CD4-positive, alpha-beta T cell treated with Interleukin-2 at 100 ng/mL for 4 hours (primary cell): ENCODE measurements at regions not wholly inside any gene's neighbourhood (a gene's known extent, or its start where the extent isn't known, plus 50 kb on each side); places are given as distances from the start of the nearest gene placed in this dataset.

Experiments used
- DNase-seq: peaks from one replicate; pipeline ENCODE4 v3.0.0-alpha.2; 2020; ENCODE audit warnings: low spot score

DNA sequence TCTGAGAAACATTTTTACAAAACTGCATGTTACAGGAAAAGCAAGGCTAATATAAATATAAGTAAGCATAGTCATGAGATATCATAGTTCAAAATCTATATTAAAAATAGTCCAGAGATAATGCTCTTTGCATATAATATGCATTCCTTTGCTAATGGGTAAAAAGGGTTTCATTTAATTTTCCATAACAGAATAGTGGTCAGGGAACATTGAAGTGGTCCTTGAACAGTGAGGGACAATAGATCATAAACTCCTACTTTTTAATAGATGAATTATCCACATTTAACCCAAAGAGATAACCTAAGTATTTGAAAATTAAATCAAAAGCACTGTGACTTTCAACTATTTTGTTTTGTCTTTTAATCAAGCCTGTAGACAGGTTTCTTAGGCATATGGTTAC, 243.1 kb upstream of the ADGRB3 start:
- no peak for DNase-seq

DNA sequence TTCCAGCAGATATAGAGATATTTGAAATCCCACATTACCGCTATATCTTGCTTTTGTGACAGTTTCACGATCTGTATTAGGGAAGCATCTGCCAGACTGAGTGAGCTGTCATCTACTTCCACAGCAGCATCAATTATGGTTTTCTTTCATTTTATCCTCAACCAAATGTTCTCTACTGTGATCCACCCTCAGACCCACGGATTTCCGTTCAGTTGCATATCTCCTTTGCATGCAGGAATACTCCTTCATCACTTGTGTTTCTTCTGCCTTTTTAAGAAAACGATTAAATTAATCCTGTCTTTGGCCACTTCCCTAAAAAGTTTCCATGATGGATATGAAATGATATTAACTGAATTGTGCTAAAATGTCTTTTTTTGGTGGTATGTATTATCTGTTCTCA, 262.1 kb upstream of the ADGRB3 start:
- no peak for DNase-seq

DNA sequence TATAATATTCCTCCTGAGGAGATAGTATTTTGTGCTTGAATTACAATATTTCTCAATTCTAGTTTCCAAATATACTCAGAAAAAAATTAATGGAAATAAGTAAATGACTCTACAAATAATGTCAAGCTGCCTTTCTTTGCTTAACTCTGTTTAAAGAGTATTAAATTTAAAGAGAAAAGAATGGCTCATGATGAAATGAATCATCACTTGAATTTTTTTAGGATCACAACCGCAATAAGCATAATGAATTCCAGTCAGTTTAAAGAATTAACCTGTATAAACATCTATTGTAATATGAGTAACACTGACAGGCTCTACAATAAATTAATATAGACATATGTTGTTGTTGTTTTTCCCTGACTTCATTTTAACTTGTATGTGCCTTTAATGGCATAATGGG, 266.2 kb upstream of the ADGRB3 start:
- no peak for DNase-seq

DNA sequence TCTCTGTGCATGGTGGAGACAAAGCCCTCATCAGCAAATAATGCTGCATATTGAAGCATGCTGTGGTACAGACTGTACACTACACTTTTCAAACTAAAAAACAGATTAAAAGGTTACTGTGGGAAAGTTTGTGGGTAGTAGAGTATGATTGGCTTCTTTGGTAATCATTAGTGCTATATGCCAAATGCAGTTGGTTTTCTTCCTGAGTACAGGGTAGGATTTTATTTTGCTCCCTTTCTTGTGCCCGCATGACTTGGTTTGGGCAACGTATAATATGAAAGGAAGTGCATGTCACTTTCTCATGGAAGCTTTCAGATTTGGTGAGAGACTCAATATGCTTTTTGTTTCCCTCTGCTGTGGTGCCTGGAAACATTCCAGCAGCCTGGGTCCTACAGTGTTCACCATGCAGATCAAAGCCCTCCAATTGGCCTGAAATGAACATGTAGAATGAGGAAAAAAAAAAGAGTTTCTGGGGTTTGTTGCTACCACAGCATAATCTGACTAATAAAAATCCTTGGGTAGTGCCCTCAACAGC, 270.7 kb upstream of the ADGRB3 start:
- no peak for DNase-seq

DNA sequence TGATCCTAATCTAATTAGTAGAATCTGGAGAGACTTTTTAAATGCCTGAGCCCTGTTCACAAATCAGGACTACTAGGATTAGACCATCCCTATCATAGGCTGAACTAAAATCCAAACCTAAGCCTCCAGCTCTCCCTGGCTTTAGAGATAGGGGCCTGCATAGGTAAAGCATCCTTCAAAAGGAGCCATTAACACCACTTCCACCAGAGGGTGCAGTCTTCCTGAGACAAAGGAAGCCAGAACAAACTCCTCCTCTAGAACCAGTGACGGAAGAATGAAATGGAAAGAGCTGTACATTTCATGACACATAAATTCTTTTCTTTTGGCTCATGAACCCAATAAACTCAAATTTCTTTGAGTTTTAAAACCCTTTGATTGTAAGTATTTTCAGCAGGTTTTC, 291.2 kb upstream of the ADGRB3 start:
- no peak for DNase-seq

DNA sequence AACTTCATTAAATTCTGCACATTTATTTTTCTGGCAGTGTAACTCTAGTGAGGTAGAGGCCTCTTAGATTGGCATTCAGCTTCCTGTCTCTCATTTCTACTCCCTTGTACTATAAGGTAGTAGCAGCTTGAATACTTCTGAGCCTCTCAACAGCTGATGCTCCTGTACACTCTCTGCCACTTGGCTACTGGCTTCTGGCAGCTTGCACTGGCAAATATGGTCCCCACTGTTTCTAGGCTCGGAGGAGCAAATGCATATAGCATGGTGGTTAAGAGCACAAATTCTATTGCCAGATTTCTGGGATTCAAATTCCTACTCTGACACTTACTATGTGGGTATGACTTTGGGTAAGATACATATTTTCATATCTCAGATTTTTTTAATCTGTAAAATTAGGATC, 292.8 kb upstream of the ADGRB3 start:
- DNase-seq, result no peak

DNA sequence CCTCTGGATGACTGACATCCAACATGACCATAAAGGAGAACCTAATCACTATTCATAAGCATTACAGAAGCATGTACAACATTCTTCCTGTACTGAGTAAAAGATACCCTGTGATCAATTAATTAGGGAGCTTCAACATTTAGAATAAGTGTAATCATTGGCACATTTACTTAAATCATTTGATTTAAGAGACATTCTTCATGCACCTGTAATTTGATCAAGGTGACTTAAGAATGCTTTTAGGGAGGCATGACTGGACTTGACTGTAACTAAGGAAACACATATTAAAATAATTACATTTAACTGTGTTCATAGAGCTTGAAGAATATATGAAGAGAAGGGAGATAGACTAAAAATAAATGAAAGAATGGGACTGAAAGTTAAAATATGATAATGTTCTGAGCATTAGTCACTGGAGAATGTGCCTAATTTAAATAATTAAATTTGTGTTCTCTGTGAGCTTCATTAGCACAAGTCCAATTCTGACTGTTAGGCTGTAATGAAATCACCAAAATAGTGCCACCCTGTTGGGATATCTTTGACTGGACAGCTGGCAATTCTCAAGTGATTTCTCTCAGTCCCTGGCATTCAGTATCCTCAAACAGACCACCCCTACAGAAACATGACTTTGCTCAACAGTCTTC, 295.5 kb upstream of the ADGRB3 start:
- DNase-seq, result no peak

DNA sequence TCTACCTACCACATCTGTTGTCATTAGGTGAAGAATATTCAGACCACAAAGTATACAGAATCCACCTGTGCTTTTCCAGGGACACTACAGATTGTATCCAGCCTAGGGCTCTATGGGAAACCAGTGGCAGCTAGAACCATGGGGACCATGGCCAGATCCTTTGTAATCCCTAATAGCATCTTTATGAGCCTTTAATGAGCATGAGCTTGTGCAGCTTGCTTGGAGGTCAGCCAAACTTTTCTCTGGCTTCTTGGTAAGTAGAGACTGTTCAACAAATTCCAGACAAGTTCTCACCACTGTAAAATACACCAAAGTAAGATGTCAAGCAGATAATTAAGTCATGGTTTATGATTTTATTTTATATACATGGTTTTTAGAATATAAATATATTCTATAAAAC, 301.6 kb upstream of the ADGRB3 start:
- DNase-seq, result no peak

DNA sequence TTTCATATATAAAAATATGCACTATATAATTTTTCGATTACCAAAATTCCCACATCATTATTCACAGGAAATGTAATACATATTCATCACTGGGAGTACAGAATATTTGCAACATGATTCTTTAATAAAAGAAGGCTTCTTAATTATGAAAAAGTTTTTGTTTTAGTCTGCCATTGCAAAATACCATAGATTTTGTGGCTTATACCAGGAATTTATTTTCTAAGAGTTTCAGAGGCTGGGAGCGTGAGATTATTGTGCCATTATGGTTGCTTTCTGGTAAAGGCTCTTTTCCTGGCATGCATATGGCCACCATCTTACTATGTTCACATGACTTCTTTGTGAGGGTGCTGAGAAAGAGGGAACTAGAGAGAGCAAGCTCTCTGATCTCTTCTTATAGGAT, 306.9 kb upstream of the ADGRB3 start:
- DNase-seq, result no peak

DNA sequence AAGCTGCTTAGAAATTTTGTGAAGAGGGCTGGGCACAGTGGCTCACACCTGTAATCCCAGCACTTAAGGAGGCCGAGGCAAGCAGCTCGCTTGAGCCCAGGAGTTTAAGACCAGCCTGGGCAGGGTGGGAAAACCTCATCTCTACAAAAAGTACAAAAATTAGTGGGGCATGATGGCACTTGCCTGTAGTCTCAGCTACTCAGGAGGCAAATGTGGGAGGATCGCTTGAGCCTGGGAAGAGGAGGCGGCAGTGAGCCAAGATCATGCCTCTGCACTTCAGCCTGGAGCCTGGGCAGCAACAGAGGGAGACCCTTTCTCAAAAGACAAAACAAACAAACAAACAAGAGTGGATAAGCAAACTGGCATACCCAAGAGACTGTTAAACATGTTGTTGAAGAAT, 308.3 kb upstream of the ADGRB3 start:
- no peak for DNase-seq

DNA sequence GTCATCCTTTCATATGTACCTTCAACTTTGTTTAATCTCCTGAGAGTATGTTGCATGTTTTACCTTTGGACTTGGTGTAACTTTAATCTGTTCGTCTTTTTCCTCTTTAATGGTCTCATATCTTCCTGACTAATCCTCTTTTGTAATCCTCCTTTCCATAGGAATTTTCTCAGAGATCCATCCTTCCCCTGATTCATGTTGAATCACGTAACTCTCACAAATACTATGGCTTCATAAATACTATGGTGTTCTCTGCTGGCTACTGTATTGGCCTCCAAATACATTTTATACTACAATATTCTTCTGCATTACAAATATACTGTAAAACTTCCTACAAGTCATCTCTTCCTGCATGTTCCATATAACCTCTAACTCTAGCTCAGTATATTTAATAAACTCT, 317.7 kb upstream of the ADGRB3 start:
- no peak for DNase-seq

DNA sequence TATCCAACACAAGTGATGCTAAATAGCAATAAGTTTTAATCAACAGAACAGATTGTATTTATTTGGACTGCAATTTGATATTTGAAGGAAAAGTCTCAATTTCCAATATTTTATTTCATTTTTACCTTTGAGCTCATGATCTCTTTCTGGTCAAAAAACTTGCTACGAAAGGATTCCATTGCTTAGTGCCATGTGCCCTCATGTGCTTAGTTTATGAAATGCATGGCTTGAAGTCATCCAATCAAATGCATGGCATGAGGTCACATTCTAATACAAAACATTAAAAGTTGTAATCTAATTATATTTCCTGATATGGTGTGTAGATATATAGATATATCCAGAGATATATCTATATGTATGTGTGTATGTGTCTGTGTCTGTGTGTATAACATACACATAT, 321.2 kb upstream of the ADGRB3 start:
- no peak for DNase-seq

DNA sequence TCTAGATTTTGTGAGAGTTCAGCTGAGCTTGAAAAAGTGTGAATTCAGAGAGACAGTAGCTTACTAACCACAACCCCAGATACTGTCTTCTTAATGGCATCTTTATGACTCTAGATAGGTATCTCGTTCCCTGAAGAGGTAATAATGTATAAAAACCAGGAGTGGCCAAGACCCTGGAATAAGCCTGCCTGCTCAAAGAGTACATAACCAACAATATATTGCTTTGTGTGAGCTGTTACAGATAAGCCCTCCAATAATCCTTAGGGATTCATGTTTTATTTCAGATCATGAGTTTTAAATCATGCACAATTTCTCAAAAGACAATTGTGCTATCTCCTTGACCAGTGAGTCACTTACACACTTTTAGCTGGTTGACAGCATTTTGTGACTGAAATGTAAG, 327.8 kb upstream of the ADGRB3 start:
- no peak for DNase-seq

DNA sequence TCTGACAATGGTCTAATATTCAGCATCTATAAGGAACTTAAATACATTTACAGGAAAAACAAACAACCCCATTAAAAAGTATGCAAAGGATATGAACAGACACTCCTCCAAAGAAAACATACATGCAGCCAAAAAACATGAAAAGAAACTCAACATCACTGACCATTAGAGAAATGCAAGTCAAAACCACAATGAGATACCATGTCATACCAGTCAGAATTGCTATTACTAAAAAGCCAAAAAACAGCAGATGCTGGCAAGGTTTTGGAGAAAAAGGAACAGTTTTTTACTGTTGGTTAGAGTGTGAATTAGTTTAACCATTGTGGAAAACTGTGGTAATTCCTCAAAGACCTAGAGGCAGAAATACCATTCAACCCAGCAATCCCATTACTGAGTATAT, 339.0 kb upstream of the ADGRB3 start:
- DNase-seq, result no peak

DNA sequence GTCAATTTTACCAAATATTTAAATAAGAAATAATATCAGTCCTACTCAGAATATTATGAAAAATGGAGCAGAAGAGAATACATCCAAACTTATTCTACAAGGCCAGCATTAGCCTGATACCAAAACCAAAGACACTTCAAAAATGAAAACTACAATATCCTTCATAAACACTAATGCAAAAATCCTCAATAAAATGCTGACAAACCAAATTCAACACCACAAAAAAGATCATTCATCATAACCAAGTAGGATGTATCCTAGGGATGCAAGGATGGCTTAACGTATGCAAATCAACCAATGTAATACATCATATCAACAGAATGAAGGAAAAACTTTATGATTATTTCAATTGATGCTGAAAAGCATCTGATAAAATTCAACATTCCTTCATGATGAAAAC, 352.4 kb upstream of the ADGRB3 start:
- DNase-seq, result no peak

DNA sequence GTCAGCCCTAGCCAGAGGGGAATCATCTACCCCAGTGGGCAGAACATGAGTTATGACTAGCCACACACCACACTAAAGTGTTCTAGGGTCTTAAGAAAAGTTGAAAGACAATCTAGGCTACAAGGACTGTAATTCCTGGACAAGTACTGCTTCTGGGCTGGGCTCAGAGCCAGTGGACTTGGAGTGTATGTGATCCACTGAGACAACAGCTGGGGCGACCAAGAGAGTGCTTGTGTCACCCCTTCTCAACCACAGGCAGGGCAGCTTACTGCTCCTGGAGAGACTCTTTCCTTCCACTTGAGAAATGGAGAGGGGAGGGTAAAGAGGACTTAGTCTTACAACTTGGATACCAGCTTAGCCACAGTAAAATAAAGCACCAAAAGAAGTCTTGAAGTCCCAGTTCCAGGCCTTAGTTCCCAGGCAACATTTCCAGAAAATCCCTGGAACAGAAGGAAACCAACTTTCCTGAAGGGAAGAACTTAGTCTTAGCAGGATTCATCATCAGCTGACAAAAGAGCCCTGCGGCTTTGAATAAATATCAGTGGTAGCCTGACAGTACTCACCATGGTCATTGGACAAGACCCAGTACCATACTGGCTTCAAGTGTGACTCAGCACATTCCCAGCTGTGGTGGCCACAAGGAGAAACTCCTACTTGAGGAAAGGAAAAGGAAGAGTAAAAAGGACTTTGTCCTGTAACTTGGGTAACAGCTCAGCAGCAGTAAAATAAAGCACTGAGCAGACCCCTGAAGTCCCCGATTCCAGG, 355.1 kb upstream of the ADGRB3 start:
- DNase-seq, result no peak

DNA sequence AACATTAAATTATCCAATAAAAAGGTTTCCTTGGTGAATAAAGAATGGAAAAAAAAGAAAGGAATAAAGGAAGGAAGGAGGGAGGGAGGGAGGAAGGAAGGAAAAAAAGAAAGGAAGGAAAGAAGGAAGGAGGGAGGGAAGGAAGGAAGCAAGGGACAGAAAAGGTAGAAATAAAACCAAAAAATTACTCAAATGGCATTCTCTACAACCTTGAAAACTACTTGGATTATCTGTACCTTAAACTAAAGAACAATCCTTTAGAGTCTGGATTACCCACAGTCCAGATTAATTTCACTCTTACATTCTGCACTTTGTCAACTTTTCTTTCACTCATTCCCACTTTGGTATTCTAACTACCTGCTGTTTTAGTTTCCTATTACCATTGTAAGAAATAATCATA, 361.8 kb upstream of the ADGRB3 start:
- no peak for DNase-seq

DNA sequence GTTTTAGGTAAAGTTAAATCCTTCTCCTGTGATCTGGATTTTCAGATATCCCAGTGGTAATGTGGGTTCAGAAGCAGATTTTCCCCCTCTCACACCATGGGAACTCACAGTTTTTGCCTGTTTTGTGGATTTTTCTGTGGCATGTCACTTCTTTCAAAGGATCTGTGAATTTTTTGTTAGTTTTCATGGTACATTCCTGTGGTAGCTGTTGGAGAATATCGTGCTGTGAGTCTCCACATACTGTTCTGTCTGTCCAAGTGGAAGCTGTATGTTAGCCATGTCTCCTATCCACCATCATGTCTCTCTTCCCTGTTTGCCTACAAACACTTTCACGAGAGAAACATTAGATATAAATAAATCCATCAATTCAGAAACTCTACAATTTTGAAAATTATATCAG, 378.7 kb upstream of the ADGRB3 start:
- DNase-seq, result no peak

DNA sequence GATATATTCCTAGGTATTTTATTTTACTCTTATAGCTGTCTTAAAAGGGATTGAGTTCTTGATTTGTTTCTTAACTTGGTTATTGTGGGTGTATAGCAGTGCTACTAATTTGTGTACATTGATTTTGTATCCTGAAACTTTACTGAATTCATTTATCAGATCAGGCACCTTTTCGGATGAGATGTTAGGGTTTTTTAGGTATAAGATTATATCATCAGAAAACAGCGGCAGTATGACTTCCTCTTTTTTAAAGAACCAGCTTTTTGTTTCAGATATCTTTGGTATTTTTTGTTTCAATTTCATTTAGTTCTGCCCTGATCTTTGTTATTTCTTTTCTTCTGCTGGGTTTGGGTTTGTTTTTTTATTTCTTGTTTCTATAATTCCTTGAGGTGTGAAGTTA, 382.4 kb upstream of the ADGRB3 start:
- DNase-seq, result no peak

DNA sequence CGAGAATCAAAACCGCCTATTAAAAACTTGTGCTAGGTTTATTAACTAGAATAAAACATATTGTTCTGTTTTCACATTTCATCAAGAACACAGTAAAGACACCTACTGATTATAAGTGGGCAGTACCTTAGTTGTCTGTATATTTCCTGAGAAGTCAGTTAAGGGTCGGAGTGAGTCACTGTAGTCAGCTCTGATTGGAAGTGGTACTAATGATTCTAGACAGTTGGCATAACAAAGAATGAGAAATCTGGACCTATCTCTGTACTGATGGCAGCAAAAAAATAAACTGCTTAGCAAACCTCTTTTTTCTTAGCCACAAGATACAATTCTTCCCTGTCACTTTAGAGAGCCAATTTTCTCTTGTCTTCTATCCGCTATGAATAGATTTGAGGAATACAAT, 387.3 kb upstream of the ADGRB3 start:
- no peak for DNase-seq

DNA sequence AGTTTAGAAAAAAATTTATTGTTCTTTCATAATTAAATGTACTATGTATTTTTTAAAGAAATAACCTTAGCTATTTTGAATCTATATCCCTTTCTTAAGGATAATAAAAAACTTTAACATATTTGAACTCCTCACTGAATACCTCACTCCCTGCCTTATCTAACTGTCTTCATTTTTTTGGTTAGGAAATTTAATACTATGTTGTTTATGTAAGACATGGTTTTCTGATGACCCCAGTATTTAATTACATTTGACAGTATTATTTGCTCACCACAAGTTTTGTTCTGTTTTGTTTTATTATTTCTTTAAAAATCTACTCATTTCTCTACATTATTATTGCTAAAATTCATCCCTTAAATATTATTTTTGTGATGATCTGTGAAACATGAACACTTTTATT, 394.4 kb upstream of the ADGRB3 start:
- no peak for DNase-seq

DNA sequence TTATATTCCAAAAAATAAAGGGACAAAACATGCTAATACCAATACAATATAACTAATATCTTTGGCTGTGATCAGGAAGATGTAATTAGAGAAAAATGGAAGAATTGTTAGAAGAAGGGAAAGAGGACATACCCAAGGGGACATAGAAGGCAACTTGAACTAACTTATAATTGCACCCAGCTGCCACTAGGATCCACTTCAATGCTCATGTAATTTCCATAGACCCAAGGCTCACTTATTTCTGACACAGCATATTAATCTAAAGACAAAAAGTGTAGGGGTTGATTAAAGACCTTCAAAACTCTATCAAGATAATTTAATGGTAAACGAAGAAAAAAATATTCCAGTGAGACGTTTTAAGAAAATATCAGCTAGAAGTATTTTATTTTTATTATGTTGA, 396.0 kb upstream of the ADGRB3 start:
- DNase-seq, result no peak

DNA sequence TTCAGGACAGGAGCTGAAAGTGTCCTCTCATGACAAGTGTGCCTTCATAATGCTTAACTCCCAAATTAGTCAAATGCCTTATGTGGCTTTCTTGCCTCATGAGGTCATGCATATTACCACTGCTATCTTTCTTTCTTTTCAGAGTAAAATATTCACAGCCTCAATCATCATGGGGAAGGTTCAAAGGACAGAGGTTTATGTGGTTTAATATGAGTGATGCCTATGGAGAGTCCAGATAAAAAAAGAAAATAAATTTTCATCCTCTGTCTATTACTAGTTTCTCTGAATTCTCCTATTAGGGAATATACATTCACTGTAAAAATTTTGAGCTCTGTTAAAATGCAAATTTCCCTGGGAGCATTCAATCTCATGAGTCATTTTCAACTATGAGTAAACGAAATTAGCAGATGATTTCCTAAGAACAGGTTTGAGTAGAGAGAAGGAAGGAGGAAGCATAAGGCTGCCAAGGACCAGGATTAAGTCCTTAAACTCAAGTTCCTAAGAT, 396.9 kb upstream of the ADGRB3 start:
- no peak for DNase-seq

DNA sequence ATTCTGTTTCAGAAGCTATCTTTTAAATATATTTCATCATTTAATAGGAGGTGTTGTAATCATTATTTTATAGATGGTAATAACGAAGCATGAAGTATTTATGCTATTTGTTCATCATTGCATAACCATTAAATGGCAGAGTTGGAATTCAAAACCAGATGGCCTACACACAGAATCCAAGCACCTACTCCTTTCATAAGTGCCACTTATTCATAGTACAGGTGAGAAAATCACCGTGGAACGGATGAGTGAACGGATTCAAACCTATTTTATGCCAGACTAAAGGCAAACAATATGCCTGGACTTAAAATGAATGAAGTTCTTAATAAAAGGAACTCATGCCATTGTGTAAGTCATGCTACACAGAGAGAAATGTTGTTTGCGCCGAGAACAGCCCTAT, 397.9 kb upstream of the ADGRB3 start:
- DNase-seq, result no peak
